IMR-90 (cell line): ENCODE measurements at regions not wholly inside any gene's neighbourhood (a gene's known extent, or its start where the extent isn't known, plus 50 kb on each side); places are given as distances from the start of the nearest gene placed in this dataset.

ENCODE experiments used
- CEBPB ChIP-seq: IDR thresholded peaks from 2 replicates; pipeline ENCODE4 v1.6.1; 2012; ENCODE audit warnings: low read depth, low read length, improper control_type of control experiment
- FOS ChIP-seq: fragments of 150-350 bp; IDR thresholded peaks from 2 replicates; pipeline ENCODE4 v1.6.1; 2016; ENCODE audit warnings: low read depth, low read length
- MAFK ChIP-seq: IDR thresholded peaks from 2 replicates; pipeline ENCODE4 v1.6.1; 2012; ENCODE audit warnings: low read depth, low read length, improper control_type of control experiment
- MAZ ChIP-seq: IDR thresholded peaks from 2 replicates; pipeline ENCODE4 v1.6.1; 2012; ENCODE audit warnings: low read depth, mild to moderate bottlenecking, low read length, improper control_type of control experiment, moderate library complexity, borderline replicate concordance
- MXI1 ChIP-seq: IDR thresholded peaks from 2 replicates; pipeline ENCODE4 v1.6.1; 2012; ENCODE audit warnings: low read depth, mild to moderate bottlenecking, low read length, moderate library complexity, borderline replicate concordance
- NFE2L2 ChIP-seq: fragments of 150-350 bp; IDR thresholded peaks from 2 replicates; pipeline ENCODE4 v1.6.1; 2016; ENCODE audit warnings: low read depth, mild to moderate bottlenecking, low read length
- POLR2A ChIP-seq: IDR thresholded peaks from 2 replicates; pipeline ENCODE4 v1.6.1; 2012; ENCODE audit warnings: mild to moderate bottlenecking, low read depth, low read length
- RAD21 ChIP-seq: IDR thresholded peaks from 2 replicates; pipeline ENCODE4 v1.6.1; 2012; ENCODE audit warnings: low read length, improper control_type of control experiment
- RCOR1 ChIP-seq: IDR thresholded peaks from 2 replicates; pipeline ENCODE4 v1.6.1; 2012; ENCODE audit warnings: mild to moderate bottlenecking, low read length, improper control_type of control experiment; ENCODE audit not compliant: insufficient replicate concordance
- RFX5 ChIP-seq: IDR thresholded peaks from 2 replicates; pipeline ENCODE4 v1.8.0; 2012; ENCODE audit warnings: low read depth, mild to moderate bottlenecking, low read length, moderate library complexity
- SMC3 ChIP-seq: fragments of 150-350 bp; IDR thresholded peaks from 2 replicates; pipeline ENCODE4 v1.6.1; 2016; ENCODE audit warnings: low read depth, mild to moderate bottlenecking, antibody characterized with exemption, low read length, moderate library complexity
- TF ChIP-seq, protein P1 (sequence below): conservative IDR thresholded peaks from 2 replicates; pipeline ENCODE4 v1.5.1; 2012; ENCODE audit warnings: mild to moderate bottlenecking, low read depth, low read length, improper control_type of control experiment
- TF ChIP-seq, protein P2 (sequence below): fragments of 150-350 bp; IDR thresholded peaks from 2 replicates; pipeline ENCODE4 v1.6.1; 2017; ENCODE audit warnings: mild to moderate bottlenecking, antibody characterized with exemption, low read length, low read depth
- TF ChIP-seq, protein P3 (sequence below): fragments of 150-350 bp; IDR thresholded peaks from 2 replicates; pipeline ENCODE4 v1.6.1; 2016; ENCODE audit warnings: low read depth, mild to moderate bottlenecking, low read length, moderate library complexity, borderline replicate concordance

DNA sequence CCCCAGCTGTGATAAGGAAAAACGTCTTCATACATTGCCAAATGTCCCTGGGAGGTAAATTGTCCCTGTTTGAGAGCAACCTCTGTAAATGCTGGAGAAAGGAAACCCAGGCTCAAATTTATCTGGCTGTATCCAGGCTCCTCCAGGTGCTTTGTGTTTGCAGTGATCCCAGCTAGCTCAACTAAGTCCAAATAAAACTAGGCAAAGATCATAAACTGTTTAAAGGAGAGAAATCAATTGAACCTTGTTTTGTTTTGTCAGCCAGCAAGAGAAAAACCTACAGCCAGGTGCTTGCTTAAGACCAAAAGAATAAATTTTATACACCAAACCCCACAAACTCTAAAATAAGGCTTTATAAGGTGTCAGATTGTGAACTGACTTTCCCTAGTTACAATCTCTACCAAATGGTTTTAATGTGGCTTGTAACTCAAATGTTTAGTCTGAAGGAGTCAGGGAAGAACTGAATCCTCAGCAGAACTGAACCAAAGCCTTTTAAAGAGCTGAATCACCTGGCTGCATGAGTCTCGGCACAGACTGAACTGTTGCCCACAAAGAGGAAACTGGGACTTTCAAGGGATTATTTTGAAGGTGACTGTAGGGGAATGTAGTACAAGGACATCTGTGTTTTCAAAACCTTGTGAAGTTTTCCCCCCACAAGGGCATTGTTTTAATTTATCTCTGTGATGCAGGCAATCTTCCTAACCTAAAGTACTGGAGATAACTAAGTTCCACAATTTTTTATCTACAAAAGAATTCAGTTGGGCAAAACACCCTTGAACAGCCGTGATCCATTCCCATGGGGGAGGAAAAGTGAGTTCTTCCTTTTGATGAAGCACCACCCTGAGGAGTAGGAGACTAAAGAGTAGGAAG lies 201.7 kb upstream of the TARS1 start:
- TF ChIP-seq, protein P1, sequence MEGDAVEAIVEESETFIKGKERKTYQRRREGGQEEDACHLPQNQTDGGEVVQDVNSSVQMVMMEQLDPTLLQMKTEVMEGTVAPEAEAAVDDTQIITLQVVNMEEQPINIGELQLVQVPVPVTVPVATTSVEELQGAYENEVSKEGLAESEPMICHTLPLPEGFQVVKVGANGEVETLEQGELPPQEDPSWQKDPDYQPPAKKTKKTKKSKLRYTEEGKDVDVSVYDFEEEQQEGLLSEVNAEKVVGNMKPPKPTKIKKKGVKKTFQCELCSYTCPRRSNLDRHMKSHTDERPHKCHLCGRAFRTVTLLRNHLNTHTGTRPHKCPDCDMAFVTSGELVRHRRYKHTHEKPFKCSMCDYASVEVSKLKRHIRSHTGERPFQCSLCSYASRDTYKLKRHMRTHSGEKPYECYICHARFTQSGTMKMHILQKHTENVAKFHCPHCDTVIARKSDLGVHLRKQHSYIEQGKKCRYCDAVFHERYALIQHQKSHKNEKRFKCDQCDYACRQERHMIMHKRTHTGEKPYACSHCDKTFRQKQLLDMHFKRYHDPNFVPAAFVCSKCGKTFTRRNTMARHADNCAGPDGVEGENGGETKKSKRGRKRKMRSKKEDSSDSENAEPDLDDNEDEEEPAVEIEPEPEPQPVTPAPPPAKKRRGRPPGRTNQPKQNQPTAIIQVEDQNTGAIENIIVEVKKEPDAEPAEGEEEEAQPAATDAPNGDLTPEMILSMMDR, result no peak
- TF ChIP-seq SMC3 (no peak), MAZ (no peak), RAD21 (no peak), POLR2A (no peak), FOS (no peak), CEBPB (no peak), MXI1 (no peak), NFE2L2 (no peak), RFX5 (no peak), RCOR1 (no peak), MAFK (no peak)
- TF ChIP-seq, protein P2, sequence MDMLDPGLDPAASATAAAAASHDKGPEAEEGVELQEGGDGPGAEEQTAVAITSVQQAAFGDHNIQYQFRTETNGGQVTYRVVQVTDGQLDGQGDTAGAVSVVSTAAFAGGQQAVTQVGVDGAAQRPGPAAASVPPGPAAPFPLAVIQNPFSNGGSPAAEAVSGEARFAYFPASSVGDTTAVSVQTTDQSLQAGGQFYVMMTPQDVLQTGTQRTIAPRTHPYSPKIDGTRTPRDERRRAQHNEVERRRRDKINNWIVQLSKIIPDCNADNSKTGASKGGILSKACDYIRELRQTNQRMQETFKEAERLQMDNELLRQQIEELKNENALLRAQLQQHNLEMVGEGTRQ, result no peak
- TF ChIP-seq, protein P3, sequence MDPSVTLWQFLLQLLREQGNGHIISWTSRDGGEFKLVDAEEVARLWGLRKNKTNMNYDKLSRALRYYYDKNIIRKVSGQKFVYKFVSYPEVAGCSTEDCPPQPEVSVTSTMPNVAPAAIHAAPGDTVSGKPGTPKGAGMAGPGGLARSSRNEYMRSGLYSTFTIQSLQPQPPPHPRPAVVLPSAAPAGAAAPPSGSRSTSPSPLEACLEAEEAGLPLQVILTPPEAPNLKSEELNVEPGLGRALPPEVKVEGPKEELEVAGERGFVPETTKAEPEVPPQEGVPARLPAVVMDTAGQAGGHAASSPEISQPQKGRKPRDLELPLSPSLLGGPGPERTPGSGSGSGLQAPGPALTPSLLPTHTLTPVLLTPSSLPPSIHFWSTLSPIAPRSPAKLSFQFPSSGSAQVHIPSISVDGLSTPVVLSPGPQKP, result no peak
